ENCODE measurements at regions not wholly inside any gene's neighbourhood (a gene's known extent, or its start where the extent isn't known, plus 50 kb on each side); places are given as distances from the start of the nearest gene placed in this dataset.
"Not testable (repeated sequence)": the region's sequence is repeated elsewhere in the genome, so short reads cannot be mapped to it uniquely, and the experiment has no call there.

GRCh38 chr2:16908656-16909055 is 243.0 kb upstream of the CYRIA start:
- WGBS, 2 donors: 37 to 48% methylated on average over 1 of the region's 1 CpG
- Histone ChIP-seq H3K9me3 (ENCODE audit: control insufficient read depth in 2 of 2, insufficient read depth in 1 of 2, low read depth in 1 of 2, low read length in 1 of 2) (no peaks in the 10 kb centered on the region), H3K27ac (ENCODE audit: low read depth in 2 of 2, low read length in 1 of 2) (no peak overlapping the region), H3K36me3 (ENCODE audit: control insufficient read depth in 2 of 2, insufficient read depth in 2 of 2, low read length in 1 of 2) (no peaks in the 10 kb centered on the region), H3K4me1 (ENCODE audit: control insufficient read depth in 2 of 2, insufficient read depth in 2 of 2, low read length in 1 of 2) (no peaks in the 10 kb centered on the region), H3K4me3 (ENCODE audit: low read depth in 1 of 2, low read length in 2 of 2) (no peak overlapping the region), H3K27me3 (ENCODE audit: control insufficient read depth in 1 of 2, insufficient read depth in 2 of 2, low read length in 2 of 2) (peaks cover 0 to 2% of the 10 kb centered on the region in 2 donors)

GRCh38 chr2:16907645-16908282 is 242.1 kb upstream of the CYRIA start:
- Histone ChIP-seq H3K9me3 (ENCODE audit: control insufficient read depth in 2 of 2, insufficient read depth in 1 of 2, low read depth in 1 of 2, low read length in 1 of 2) (no peaks in the 10 kb centered on the region), H3K27ac (ENCODE audit: low read depth in 2 of 2, low read length in 1 of 2) (no peak overlapping the region), H3K27me3 (ENCODE audit: control insufficient read depth in 1 of 2, insufficient read depth in 2 of 2, low read length in 2 of 2) (peaks cover 0 to 2% of the 10 kb centered on the region in 2 donors), H3K4me3 (ENCODE audit: low read depth in 1 of 2, low read length in 2 of 2) (no peak overlapping the region), H3K4me1 (ENCODE audit: control insufficient read depth in 2 of 2, insufficient read depth in 2 of 2, low read length in 1 of 2) (no peaks in the 10 kb centered on the region), H3K36me3 (ENCODE audit: control insufficient read depth in 2 of 2, insufficient read depth in 2 of 2, low read length in 1 of 2) (no peaks in the 10 kb centered on the region)
- WGBS, 2 donors: 66 to 76% methylated on average over 3 of the region's 3 CpGs

- not testable (repeated sequence) for H3K4me1 ChIP-seq (ENCODE audit: control insufficient read depth in 2 of 2, insufficient read depth in 2 of 2, low read length in 1 of 2); H3K27ac ChIP-seq (ENCODE audit: low read depth in 2 of 2, low read length in 1 of 2); H3K4me3 ChIP-seq (ENCODE audit: low read depth in 1 of 2, low read length in 2 of 2); H3K36me3 ChIP-seq (ENCODE audit: control insufficient read depth in 2 of 2, insufficient read depth in 2 of 2, low read length in 1 of 2); H3K9me3 ChIP-seq (ENCODE audit: control insufficient read depth in 2 of 2, insufficient read depth in 1 of 2, low read depth in 1 of 2, low read length in 1 of 2); H3K27me3 ChIP-seq (ENCODE audit: control insufficient read depth in 1 of 2, insufficient read depth in 2 of 2, low read length in 2 of 2)
- 90 to 94% methylated on average over 5 of the region's 5 CpGs for WGBS, 2 donors
Measured at GRCh38 chr2:16905325-16905724, 239.7 kb upstream of the CYRIA start.

- no peaks in the 10 kb centered on the region for H3K9me3 ChIP-seq (ENCODE audit: control insufficient read depth in 2 of 2, insufficient read depth in 1 of 2, low read depth in 1 of 2, low read length in 1 of 2)
- H3K27me3 ChIP-seq (ENCODE audit: control insufficient read depth in 1 of 2, insufficient read depth in 2 of 2, low read length in 2 of 2): no peaks in the 10 kb centered on the region
- no peak overlapping the region for H3K4me3 ChIP-seq (ENCODE audit: low read depth in 1 of 2, low read length in 2 of 2)
- H3K4me1 ChIP-seq (ENCODE audit: control insufficient read depth in 2 of 2, insufficient read depth in 2 of 2, low read length in 1 of 2): no peaks in the 10 kb centered on the region
- no peak overlapping the region for H3K27ac ChIP-seq (ENCODE audit: low read depth in 2 of 2, low read length in 1 of 2)
- WGBS, 2 donors: 60 to 76% methylated on average over 6 of the region's 6 CpGs
- no peaks in the 10 kb centered on the region for H3K36me3 ChIP-seq (ENCODE audit: control insufficient read depth in 2 of 2, insufficient read depth in 2 of 2, low read length in 1 of 2)
Measured at GRCh38 chr2:16900405-16901025, 234.9 kb upstream of the CYRIA start.

GRCh38 chr2:16899958-16900357 is 234.3 kb upstream of the CYRIA start:
- H3K9me3 ChIP-seq (ENCODE audit: control insufficient read depth in 2 of 2, insufficient read depth in 1 of 2, low read depth in 1 of 2, low read length in 1 of 2): no peaks in the 10 kb centered on the region
- H3K27ac ChIP-seq (ENCODE audit: low read depth in 2 of 2, low read length in 1 of 2): no peak overlapping the region
- WGBS, 2 donors: 72 to 76% methylated on average over 2 of the region's 2 CpGs
- no peaks in the 10 kb centered on the region for H3K4me1 ChIP-seq (ENCODE audit: control insufficient read depth in 2 of 2, insufficient read depth in 2 of 2, low read length in 1 of 2)
- H3K4me3 ChIP-seq (ENCODE audit: low read depth in 1 of 2, low read length in 2 of 2): no peak overlapping the region
- H3K36me3 ChIP-seq (ENCODE audit: control insufficient read depth in 2 of 2, insufficient read depth in 2 of 2, low read length in 1 of 2): no peaks in the 10 kb centered on the region
- no peaks in the 10 kb centered on the region for H3K27me3 ChIP-seq (ENCODE audit: control insufficient read depth in 1 of 2, insufficient read depth in 2 of 2, low read length in 2 of 2)

GRCh38 chr2:16890081-16890480 is 224.4 kb upstream of the CYRIA start:
- Histone ChIP-seq H3K36me3 (ENCODE audit: control insufficient read depth in 2 of 2, insufficient read depth in 2 of 2, low read length in 1 of 2) (no peaks in the 10 kb centered on the region), H3K4me3 (ENCODE audit: low read depth in 1 of 2, low read length in 2 of 2) (no peak overlapping the region), H3K9me3 (ENCODE audit: control insufficient read depth in 2 of 2, insufficient read depth in 1 of 2, low read depth in 1 of 2, low read length in 1 of 2) (no peaks in the 10 kb centered on the region), H3K4me1 (ENCODE audit: control insufficient read depth in 2 of 2, insufficient read depth in 2 of 2, low read length in 1 of 2) (no peaks in the 10 kb centered on the region), H3K27ac (ENCODE audit: low read depth in 2 of 2, low read length in 1 of 2) (no peak overlapping the region), H3K27me3 (ENCODE audit: control insufficient read depth in 1 of 2, insufficient read depth in 2 of 2, low read length in 2 of 2) (no peaks in the 10 kb centered on the region)
- WGBS, 2 donors: 71 to 73% methylated on average over 4 of the region's 4 CpGs

GRCh38 chr2:16885027-16885426 is 219.4 kb upstream of the CYRIA start:
- H3K9me3 ChIP-seq (ENCODE audit: control insufficient read depth in 2 of 2, insufficient read depth in 1 of 2, low read depth in 1 of 2, low read length in 1 of 2): no peaks in the 10 kb centered on the region
- no peak overlapping the region for H3K4me3 ChIP-seq (ENCODE audit: low read depth in 1 of 2, low read length in 2 of 2)
- no peak overlapping the region for H3K27ac ChIP-seq (ENCODE audit: low read depth in 2 of 2, low read length in 1 of 2)
- 36 to 41% methylated on average over 1 of the region's 1 CpG for WGBS, 2 donors
- no peaks in the 10 kb centered on the region for H3K36me3 ChIP-seq (ENCODE audit: control insufficient read depth in 2 of 2, insufficient read depth in 2 of 2, low read length in 1 of 2)
- no peaks in the 10 kb centered on the region for H3K27me3 ChIP-seq (ENCODE audit: control insufficient read depth in 1 of 2, insufficient read depth in 2 of 2, low read length in 2 of 2)
- no peaks in the 10 kb centered on the region for H3K4me1 ChIP-seq (ENCODE audit: control insufficient read depth in 2 of 2, insufficient read depth in 2 of 2, low read length in 1 of 2)

GRCh38 chr2:16882706-16883105 is 217.1 kb upstream of the CYRIA start:
- H3K4me1 ChIP-seq (ENCODE audit: control insufficient read depth in 2 of 2, insufficient read depth in 2 of 2, low read length in 1 of 2): no peaks in the 10 kb centered on the region
- WGBS, 2 donors: 29 to 31% methylated on average over 3 of the region's 3 CpGs
- H3K27me3 ChIP-seq (ENCODE audit: control insufficient read depth in 1 of 2, insufficient read depth in 2 of 2, low read length in 2 of 2): no peaks in the 10 kb centered on the region
- H3K9me3 ChIP-seq (ENCODE audit: control insufficient read depth in 2 of 2, insufficient read depth in 1 of 2, low read depth in 1 of 2, low read length in 1 of 2): no peaks in the 10 kb centered on the region
- H3K27ac ChIP-seq (ENCODE audit: low read depth in 2 of 2, low read length in 1 of 2): no peak overlapping the region
- H3K36me3 ChIP-seq (ENCODE audit: control insufficient read depth in 2 of 2, insufficient read depth in 2 of 2, low read length in 1 of 2): no peaks in the 10 kb centered on the region
- no peak overlapping the region for H3K4me3 ChIP-seq (ENCODE audit: low read depth in 1 of 2, low read length in 2 of 2)

- H3K9me3 ChIP-seq (ENCODE audit: control insufficient read depth in 2 of 2, insufficient read depth in 1 of 2, low read depth in 1 of 2, low read length in 1 of 2): no peaks in the 10 kb centered on the region
- H3K36me3 ChIP-seq (ENCODE audit: control insufficient read depth in 2 of 2, insufficient read depth in 2 of 2, low read length in 1 of 2): no peaks in the 10 kb centered on the region
- no peaks in the 10 kb centered on the region for H3K4me1 ChIP-seq (ENCODE audit: control insufficient read depth in 2 of 2, insufficient read depth in 2 of 2, low read length in 1 of 2)
- no peak overlapping the region for H3K27ac ChIP-seq (ENCODE audit: low read depth in 2 of 2, low read length in 1 of 2)
- no peaks in the 10 kb centered on the region for H3K27me3 ChIP-seq (ENCODE audit: control insufficient read depth in 1 of 2, insufficient read depth in 2 of 2, low read length in 2 of 2)
- no peak overlapping the region for H3K4me3 ChIP-seq (ENCODE audit: low read depth in 1 of 2, low read length in 2 of 2)
Measured at GRCh38 chr2:16881122-16881521, 215.5 kb upstream of the CYRIA start.

- H3K27me3 ChIP-seq (ENCODE audit: control insufficient read depth in 1 of 2, insufficient read depth in 2 of 2, low read length in 2 of 2): no peaks in the 10 kb centered on the region
- no peak overlapping the region for H3K4me3 ChIP-seq (ENCODE audit: low read depth in 1 of 2, low read length in 2 of 2)
- H3K27ac ChIP-seq (ENCODE audit: low read depth in 2 of 2, low read length in 1 of 2): no peak overlapping the region
- H3K9me3 ChIP-seq (ENCODE audit: control insufficient read depth in 2 of 2, insufficient read depth in 1 of 2, low read depth in 1 of 2, low read length in 1 of 2): no peaks in the 10 kb centered on the region
- H3K4me1 ChIP-seq (ENCODE audit: control insufficient read depth in 2 of 2, insufficient read depth in 2 of 2, low read length in 1 of 2): no peaks in the 10 kb centered on the region
- H3K36me3 ChIP-seq (ENCODE audit: control insufficient read depth in 2 of 2, insufficient read depth in 2 of 2, low read length in 1 of 2): no peaks in the 10 kb centered on the region
- WGBS, 2 donors: 40 to 61% methylated on average over 2 of the region's 2 CpGs
Measured at GRCh38 chr2:16871411-16871810, 205.8 kb upstream of the CYRIA start.

Measured in esophagus (tissue), 2 donors.